ENCODE measurements at regions not wholly inside any gene's neighbourhood (a gene's known extent, or its start where the extent isn't known, plus 50 kb on each side); places are given as distances from the start of the nearest gene placed in this dataset.

DNA sequence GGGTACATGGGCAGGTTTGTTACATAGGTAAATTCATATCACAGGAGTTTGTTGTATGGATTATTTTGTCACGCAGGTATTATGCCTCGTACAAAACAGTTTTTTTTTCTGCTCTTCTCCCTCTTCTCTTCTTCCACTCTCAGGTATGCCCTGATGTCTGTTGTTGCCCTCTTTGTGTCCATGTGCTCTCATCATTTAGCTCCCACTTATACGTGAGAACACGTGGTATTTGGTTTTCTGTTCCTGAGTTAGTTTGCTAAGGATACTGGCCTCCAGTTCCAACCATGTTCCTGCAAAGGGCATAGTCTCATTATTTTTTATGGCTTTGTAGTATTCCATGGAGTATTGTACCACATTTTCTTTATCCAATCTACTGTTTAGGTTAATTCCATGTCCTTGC, 65.7 kb downstream of the UNC5CL start:
- no peak for DNase-seq

DNA sequence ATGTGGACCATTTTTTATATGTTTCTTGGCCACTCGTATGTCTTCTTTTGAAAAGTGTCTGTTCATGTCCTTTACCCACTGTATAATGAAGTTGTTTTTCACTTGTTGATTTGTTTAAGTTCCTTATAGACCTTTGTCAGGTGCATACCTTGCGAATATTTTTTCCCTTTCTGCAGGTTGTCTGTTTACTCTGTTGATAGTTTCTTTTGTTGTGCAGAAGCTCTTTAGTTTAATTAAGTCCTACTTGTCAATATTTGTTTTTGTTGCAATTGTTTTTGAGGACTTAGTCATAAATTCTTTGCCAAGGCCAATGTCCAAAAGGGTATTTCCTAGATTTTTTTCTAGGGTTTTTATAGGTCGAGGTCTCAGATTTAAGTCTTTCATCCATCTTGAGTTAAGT, 66.2 kb downstream of the UNC5CL start:
- DNase-seq: no peak

DNA sequence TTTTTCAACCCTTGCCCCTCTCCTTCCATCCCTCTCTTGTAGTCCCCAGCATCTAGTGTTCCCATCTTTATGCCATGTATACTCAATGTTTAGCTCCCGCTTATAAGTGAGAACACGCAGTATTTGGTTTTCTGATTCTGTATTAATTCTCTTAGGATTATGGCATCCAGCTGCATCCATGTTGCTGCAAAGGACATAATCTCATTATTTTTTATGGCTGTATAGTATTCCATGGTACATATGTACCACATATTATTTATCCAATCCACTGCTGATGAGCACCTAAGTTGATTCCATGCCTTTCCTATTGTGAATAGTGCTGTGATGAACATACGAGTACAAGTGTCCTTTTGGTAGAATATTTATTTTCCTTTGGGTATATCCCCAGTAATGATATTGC, 66.8 kb downstream of the UNC5CL start:
- DNase-seq: no peak

DNA sequence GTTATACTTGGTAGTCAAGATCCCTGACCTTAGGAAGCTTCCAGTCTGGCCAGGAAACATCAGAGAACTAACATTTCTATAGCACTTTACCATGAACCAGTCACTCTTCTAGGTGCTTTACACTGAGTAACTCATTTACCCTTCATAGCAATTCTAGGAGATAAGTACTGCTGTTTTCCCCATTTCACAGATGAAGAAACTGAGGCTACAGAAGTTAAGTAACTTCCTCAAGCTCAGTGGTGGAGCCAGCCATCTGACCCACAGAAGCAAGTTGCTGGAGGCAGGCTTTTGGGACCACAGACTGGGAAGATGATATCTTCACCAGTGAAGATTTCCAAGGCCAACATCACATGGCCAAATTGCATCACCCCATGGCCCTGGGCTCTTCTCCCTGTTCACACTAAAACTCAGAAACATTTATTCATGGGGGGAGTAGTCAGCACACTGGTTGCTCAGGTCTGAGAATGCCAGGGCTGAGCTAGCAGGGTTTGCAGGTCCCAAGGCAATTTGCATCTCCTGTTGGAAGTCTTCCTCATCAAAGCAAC, 70.3 kb downstream of the UNC5CL start:
- DNase-seq: no peak

DNA sequence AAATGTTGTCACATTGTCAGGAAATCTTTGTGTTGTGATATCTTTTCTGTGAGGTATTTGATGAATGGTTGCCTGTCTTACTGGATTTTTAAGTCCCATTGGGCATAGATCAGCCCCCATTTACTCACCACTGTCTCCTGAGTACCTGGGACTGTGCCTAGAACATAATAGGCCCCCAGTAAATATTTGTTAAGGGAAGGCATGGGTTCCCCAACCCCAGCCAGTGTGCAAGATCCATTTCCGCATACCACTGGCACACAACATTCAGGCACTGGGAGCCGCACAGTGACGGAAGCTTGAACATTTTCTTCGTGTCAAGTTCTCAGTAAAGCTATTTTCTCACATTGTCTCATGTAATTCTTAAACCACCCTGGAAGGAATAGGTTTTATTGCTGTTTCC, 72.2 kb downstream of the UNC5CL start:
- no peak for DNase-seq

DNA sequence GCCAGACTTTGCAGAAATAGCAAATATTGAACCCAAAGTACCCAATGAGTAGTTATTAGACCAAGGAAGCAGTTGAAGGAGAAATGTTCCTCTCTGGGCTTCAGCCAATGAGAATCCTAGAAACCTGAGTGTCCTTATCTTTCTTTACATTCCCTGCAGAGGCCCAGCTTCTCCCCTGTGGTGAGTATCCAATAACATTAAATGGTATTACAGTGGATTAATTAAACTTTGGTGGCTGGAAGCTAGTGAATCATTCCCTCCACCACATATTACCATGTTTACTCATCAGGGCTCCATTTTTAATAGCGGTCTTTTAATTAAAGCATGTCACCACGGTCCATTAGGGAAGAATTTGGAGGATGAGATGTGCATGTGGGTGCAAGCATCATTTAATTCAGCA, 74.0 kb downstream of the UNC5CL start:
- no peak for DNase-seq

DNA sequence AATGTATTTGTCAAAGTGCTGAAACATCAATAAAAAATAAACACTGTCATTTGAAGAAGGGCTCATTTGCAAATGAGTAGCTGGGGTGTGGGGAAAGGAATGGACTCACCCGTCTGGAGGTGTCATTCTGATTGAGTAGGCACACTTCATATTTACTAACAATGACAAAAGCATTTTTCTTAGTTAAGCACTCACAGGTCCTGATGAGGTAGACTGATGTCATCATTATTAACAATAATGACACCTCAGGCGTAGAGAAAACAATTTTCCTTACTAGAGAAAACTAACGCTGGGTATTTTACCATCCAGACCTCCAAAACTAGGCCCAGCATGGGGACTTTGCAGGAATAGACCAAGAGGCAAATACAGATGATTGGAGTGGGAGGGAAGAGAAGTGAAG, 76.0 kb downstream of the UNC5CL start:
- no peak for DNase-seq

DNA sequence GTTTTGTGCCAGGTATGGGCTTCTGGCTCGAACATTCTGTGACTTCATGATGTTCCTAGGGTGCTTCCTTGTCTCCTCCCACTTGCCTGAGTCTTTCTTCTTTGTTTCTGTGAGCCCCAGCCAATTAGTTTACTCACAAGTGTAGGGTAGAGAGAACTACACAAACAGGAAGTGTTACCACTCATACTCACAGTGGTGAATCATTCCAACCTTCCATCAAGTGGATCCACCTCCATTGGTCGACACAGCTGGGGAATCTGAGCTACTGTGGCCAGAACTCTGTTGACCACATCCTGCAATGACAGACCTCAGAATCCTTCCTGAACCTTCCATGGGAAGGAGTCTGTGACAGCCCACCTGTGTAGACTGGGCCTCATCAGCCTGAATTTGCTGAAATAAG, 76.8 kb downstream of the UNC5CL start:
- DNase-seq: no peak

DNA sequence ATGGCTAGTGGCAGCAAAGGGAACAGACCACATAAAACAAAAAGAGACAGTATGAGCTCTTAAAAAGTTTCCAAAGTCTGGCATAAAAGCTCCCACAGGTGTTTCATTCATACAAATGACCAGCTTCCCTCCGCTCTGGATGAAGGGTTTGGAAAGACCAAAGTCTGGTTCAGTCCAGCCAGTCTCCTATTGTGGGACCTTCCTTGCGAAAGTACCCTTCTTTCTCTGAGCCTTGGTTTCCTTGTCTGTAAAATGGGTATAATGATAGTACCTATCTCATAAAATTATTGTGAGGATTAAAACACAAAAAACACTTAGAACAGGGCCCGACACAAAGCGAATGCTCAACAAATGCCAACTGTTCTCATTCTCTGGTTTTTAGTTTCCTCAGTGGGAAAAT, 77.2 kb downstream of the UNC5CL start:
- no peak for DNase-seq

DNA sequence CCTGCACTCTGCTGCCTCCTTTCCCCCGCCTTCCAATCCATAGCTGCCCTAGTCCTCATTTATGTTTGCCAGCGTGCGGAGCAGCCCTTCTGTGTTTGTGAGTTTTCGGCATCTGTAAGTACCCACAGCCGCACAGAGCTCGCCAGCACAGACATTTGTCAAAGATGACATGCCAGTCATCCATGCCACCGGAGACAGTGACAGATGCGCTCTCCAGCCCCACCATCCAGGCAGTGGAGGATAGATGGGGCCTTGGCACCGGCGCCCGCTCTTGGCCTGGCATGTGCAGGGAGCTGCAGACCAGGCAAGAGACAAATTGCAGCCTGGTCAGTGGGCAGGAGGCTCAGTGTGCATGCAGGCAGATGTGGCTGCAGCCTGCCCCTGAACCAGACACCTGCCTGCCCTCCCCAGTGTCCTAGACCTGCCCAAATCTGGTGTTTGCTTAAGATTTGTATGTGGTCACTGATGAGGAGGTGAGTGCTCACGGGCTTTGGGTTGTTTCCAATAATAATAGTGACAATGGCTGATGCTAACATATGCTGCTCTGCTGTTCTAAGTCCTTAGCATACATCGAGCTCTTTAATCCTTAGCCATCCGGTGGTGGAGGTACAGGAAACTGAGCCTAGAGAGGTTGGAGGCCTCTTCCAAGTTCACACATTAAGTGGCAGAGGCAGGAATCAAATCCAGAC, 78.1 kb downstream of the UNC5CL start:
- DNase-seq: peak; percentile 3

DNA sequence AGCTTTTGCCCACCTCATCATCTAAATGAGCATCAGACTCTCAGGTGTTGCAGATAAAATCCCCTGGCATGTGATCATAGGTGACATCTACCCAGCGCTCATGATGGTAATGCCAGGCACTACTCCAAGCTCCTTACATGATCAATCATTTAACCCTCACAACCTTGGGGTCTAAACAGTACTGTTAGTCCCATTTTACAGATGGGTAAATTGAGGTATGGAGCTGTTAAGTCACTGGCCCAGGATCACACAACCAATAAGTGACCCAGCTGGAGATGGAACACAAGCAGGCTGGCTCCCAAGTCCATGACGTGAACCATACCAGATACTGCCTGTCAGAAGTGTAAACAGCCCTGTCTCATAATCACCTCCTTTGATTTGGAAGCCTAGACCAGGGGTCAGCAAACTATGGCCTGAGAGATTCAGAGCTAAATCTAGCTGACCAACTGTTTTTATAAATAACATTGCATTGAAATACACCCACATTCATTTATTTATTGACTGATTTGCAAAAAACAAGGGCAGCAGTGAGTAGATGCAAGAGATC, 79.2 kb downstream of the UNC5CL start:
- no peak for DNase-seq

DNA sequence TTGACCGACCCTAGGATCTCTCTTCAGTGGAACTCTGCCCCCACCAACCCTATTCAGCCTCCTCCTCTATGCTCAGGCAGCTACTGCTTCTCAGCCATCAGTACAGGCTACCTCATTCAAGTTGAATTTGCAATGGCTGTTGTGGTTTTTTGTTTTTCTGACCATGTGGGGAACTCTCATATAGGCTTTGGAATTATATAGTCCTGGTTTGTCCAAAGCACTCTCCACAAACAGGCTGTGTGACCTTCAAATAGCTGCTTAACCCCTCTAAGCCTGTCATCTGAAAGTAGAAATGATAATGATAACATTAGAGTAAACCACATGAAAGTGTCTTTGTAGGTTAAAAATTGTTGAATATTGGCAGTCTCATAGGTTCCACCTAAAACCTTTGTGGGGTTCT, 80.3 kb downstream of the UNC5CL start:
- DNase-seq: no peak

DNA sequence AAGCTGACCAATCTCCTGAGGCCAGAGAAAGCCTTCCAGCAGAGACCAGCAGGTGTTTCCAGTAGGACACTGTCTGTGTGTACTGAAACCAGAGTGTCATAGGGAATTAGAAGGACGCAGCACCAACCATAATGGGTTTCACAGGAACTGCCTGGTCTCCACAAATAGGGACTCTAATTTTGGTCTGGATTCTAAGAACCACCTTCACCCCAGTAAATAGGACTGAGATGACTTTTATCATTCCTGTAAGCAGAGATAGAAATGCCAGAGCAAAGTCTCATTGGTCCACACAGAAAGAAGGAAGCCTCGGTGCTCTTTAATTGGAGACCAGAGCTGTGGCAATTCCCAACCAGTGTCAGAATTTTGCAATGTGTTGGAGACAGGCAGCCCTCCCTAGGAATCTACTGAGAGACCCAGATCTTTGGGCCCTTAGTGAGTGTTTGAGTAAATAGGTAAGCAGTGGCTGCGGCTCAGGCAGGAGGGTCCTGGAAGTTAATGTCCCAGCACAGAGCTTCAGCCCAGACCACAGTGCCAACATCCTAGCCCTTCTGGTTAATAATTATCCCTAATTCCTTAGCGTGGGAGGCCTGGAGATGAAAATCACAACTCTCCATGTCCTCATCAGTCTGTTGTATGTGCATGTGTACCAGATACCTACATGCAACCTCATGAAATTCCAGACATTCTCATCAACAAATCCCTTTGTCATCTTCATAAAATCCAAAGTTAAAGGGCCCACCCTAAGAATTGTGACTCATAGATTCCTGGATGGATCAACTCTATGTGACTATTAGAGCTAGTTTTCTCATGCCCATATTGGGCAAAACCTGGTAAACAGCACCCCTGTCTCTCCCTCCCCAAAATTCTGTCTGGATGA, 81.2 kb downstream of the UNC5CL start:
- no peak for DNase-seq

DNA sequence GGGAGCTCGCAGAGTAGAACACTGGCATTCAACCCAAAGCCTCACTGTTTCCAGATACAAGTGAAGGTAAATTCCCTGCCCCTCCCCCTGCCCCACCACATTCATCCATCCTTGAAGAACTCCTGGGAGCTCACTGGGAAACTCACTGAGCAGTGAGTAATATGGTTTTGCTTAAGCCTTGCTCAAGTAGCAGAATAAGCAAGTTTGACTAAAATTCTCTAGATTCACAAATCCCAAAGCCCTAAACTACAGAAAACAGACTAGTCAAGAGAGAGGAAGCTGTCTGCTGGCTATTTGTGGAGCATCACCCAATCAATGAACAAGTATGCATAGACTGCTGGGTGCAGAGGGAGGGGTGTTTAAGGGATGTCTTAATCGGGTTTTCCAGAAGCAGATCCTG, 82.1 kb downstream of the UNC5CL start:
- DNase-seq: no peak

DNA sequence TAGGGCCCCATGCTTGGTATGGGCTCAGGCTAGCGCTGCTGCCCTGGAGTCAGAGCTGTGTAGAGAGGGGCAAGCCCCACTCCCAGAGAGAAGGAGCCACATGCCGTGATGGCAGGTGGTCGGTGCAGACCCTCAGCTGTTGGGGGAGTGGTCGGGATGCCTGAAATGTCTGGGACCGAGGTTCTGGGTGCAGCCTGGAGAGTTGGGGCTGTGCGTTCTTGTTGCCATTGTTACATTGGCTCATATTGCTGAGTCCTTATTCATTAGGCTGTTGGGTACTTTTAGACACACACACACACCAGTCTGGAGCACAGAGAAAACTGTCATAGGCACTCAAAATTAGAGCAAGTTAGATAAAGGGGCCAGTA, 83.9 kb downstream of the UNC5CL start:
- no peak for DNase-seq

DNA sequence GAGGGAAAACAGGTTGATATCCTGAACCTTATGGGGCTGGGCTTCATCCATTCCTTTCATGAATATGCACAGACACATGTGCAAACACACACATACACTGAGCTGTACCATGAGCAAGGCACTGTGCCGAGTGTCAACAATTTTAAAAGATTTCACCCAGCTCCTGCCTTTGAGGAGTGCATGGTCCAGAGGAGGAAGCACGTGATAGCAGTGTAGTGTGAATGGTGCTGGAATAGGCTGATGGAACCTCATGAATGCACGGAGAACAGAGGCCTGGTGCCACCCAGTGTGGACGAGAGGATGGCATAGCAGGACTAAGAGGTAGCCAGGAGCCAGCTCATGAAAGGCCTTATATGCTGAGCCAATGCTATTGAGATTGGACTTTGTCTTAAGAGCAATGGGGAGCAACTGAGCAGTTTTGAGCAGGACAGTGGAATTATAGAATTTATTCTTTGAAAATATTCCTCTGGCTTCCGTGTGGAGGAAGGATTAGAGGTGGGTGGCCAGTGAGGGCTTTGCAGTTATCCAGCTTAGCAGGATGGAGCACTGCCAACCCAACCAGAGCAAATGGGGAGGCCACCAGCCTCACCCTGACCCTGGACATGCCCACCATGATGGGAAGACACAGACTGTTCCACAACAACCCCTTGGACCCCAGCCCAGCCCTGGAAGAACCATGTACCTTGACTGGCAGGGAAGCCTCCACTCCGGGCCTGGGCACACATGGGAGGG, 84.4 kb downstream of the UNC5CL start:
- no peak for DNase-seq

DNA sequence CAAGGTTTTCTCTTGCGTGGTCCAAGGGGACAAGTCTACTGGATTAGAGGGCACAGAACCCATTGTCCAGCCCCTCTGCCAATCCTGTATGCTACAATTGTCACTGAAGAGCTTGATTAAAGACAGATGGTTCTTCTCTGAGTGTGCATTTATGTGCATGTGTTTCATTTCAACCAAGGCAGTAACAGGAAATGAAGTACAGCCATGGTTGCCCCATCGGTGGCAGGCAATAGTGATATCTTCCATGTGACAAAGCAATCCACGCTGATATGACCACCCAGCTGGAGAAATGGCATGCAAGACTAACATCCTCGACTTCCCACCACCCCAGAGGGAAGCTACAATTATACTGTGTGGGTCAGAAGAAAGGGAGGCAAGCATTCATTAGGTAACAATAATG, 85.5 kb downstream of the UNC5CL start:
- DNase-seq: no peak

DNA sequence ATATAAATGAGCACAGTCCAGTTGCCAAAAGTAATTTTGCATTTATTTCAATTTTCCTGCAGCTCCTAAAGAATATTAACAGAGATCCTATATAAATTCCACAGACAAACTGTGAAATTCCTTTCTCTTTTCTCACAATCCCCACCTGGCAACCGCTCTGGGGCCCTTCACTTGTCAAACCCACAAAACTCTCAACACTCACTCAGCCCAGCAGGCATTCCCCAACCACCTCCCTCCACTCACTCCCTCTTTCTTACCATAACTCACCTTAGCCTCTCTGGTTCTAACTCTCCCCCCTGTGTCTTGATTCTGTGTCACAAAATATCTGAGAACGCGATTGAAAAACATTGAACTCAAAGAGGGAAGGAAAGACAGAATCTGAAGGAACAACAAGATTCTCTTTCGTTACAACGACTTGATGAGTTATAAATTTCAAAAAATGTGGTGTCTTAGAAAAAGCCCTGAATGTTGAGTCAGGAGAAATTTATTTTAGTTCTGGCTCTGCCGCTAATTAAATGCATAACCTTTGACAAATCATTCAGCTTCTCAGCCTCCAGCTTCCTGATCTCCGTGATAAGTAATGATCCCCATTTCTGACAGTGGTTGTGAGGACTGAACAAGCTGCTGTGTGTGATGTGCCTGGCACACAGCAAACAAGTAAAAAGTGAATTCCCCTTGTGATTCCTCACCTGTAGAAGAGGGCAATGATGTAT, 87.9 kb downstream of the UNC5CL start:
- DNase-seq: no peak

DNA sequence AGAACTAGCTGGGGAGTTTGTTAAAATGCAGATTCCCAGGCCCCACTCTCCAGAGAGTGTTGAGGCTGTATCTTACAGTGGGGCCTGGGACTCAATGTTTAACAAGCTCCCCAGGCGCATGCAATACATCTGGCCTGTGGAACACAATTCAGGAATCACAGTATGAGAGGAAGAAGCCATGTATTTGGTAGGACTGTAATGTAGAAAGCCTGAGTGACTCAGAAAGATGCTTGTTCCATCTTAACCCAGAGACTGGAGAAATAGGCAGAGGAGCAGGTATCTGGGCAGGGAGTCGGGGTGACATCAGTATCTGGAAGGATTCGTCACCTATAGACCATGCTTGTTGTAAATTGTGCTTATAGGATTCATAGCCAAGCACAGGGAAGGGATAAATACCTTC, 90.5 kb downstream of the UNC5CL start:
- DNase-seq: no peak

DNA sequence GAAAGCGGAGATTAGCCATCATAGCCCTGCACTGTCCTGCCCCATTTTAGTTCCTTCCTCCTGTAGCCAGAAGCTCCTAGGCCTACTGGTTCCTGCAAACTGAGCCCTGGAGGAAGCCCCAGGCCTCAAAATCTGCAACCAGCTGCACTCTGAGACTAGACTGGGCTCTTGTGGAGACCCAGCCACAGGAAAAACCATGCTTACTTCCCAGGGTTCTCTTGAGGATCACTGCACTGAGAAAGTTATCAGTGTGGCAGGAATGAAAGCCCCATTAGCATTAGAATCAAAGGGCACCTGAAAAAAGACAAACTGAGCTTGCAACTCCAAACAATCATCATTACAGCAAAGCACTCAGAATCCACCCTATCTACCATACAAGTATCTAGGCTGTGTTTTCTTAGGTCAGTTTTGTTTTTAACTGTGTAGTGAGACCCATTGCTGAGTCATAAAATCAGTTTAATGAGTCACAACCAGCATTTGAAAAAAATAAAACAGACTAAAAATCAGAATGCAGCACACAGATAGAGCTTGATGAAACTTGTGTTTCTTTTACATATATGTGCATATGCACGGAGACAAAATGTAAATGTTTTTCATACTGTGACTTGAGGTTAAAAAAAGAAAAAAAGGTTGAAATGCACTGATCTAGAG, 91.0 kb downstream of the UNC5CL start:
- DNase-seq: no peak

DNA sequence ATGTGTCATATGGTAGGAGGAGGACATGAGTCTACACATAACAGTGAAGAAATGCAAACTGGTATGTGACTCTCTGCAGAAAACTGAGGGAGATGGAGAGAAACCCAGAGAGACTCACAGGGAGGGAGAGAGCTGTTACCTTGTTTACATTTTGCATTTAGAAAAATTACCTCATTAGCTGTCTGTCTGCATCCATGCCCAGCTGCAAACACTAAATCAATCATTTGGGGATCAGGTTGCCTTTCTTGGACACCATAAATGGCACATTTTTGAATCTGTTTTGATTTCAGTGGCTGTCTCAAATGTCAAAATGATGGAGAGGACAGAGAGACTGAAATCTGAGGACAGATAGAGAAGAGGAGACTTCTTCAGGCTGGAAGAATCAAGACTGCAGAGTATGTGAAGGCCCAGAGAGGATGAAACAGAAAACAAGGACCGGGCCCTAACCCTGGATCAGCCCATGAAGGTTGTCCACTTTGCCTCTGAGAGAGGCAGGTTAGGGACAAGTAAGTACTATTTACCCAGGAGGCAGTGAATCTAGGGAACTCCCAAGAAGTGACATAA, 92.2 kb downstream of the UNC5CL start:
- no peak for DNase-seq

DNA sequence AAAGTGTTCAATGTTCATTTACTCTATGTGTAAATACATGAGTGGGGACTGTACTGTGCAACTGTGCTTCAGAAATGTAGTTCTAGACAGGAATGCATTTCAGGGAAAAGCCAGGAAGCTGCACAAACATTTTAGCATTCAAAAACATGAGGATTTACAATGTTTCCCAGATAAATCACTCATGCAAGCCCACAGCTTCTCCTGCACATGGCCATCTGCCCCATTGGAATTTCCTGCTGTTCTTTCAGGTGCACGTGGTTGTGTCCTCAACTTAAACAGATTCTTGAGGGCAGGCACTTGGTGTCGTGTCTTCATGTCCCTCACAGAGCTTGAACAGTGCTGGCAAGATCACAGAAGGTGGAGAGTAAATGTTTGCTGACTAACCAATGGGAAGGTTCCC, 101.5 kb downstream of the UNC5CL start:
- no peak for DNase-seq

Data from NCI-H187 treated with DMSO at 0.1 percent for 48 hours (cell line).